ENCODE measurements at regions not wholly inside any gene's neighbourhood (a gene's known extent, or its start where the extent isn't known, plus 50 kb on each side); places are given as distances from the start of the nearest gene placed in this dataset.

- TF ChIP-seq POLR2A (IDR thresholded peaks at IDR 0.05; ENCODE audit: low read depth, low read length), result no peak
- TF ChIP-seq POLR2AphosphoS5 (IDR thresholded peaks at IDR 0.05; ENCODE audit: low read depth, low read length), result no peak
Observed at GRCh38 chr5:130568791-130569190, 596.3 kb downstream of the HINT1 start.
